Brain microvascular endothelial cell (primary cell): ENCODE measurements at regions not wholly inside any gene's neighbourhood (a gene's known extent, or its start where the extent isn't known, plus 50 kb on each side); places are given as distances from the start of the nearest gene placed in this dataset.
"Not testable (repeated sequence)": the region's sequence is repeated elsewhere in the genome, so short reads cannot be mapped to it uniquely, and the experiment has no call there.

Source experiments
- DNase-seq: peaks from one replicate; pipeline ENCODE4 v3.0.0-alpha.2; 2020
- H3K27ac ChIP-seq: fragments of 250-450 bp; sonication (Bioruptor Pico); 2 replicates; pipeline ENCODE4 v1.5.1; 2020; ENCODE audit warnings: mild to moderate bottlenecking, moderate library complexity
- H3K27me3 ChIP-seq: fragments of 250-450 bp; sonication (Bioruptor Pico); replicated peaks from 2 replicates; pipeline ENCODE4 v1.5.1; 2020; ENCODE audit warnings: mild to moderate bottlenecking
- H3K36me3 ChIP-seq: fragments of 250-450 bp; sonication (Bioruptor Pico); replicated peaks from 2 replicates; pipeline ENCODE4 v1.5.1; 2020; ENCODE audit warnings: mild to moderate bottlenecking
- H3K4me3 ChIP-seq: 2 replicates; pipeline ENCODE4 v1.5.1; 2011; ENCODE audit warnings: low read depth, mild to moderate bottlenecking, control low read depth, low read length, moderate library complexity
- CTCF ChIP-seq: IDR thresholded peaks from 2 replicates; pipeline ENCODE4 v1.5.1; 2011; ENCODE audit warnings: low read depth, mild to moderate bottlenecking, moderate library complexity, low read length, control low read depth, inconsistent platforms; ENCODE audit errors: missing control alignments
- in situ Hi-C: cut with HindIII; loops from 2 replicates; pipeline ENCODE4 v1.10.0; 2017; ENCODE audit warnings: low sequenced_read_pairs, low pct_ligation_motif_present

GRCh38 chr18:78497641-78498040 is 482.0 kb upstream of the SALL3 start:
- TF ChIP-seq CTCF, result no peak
- Histone ChIP-seq H3K4me3 (no peak overlapping the region), H3K27me3 (no peaks in the 10 kb centered on the region), H3K27ac (no peak overlapping the region), H3K36me3 (no peaks in the 10 kb centered on the region)
- DNase-seq, result no peak
- in situ Hi-C loops, result no loop called here

- no peak overlapping the region for H3K27ac ChIP-seq
- DNase-seq, result no peak
- no peaks in the 10 kb centered on the region for H3K27me3 ChIP-seq
- no peak for TF ChIP-seq CTCF
- no peaks in the 10 kb centered on the region for H3K36me3 ChIP-seq
- no peak overlapping the region for H3K4me3 ChIP-seq
- in situ Hi-C loops, result no loop called here
Observed at GRCh38 chr18:78499586-78499985, 480.0 kb upstream of the SALL3 start.

GRCh38 chr18:78501251-78501650 is 478.4 kb upstream of the SALL3 start:
- no peak overlapping the region for H3K4me3 ChIP-seq
- no peak overlapping the region for H3K27ac ChIP-seq
- H3K27me3 ChIP-seq, result no peaks in the 10 kb centered on the region
- TF ChIP-seq CTCF, result no peak
- H3K36me3 ChIP-seq, result no peaks in the 10 kb centered on the region
- no peak for DNase-seq
- in situ Hi-C loops, result no loop called here

GRCh38 chr18:78503129-78503528 is 476.5 kb upstream of the SALL3 start:
- in situ Hi-C loops, result no loop called here
- Histone ChIP-seq H3K27me3 (no peaks in the 10 kb centered on the region), H3K27ac (no peak overlapping the region), H3K4me3 (no peak overlapping the region), H3K36me3 (no peaks in the 10 kb centered on the region)
- no peak for DNase-seq
- no peak for TF ChIP-seq CTCF

- DNase-seq, result no peak
- TF ChIP-seq CTCF, result no peak
- H3K27me3 ChIP-seq, result no peaks in the 10 kb centered on the region
- H3K27ac ChIP-seq, result no peak overlapping the region
- no peak overlapping the region for H3K4me3 ChIP-seq
- no peaks in the 10 kb centered on the region for H3K36me3 ChIP-seq
- in situ Hi-C loops, result no loop called here
Observed at GRCh38 chr18:78505851-78506461, 473.7 kb upstream of the SALL3 start.

- in situ Hi-C loops, result no loop called here
- no peak overlapping the region for H3K27ac ChIP-seq
- no peak for DNase-seq
- no peak for TF ChIP-seq CTCF
- no peaks in the 10 kb centered on the region for H3K27me3 ChIP-seq
- H3K4me3 ChIP-seq, result no peak overlapping the region
- H3K36me3 ChIP-seq, result no peaks in the 10 kb centered on the region
Observed at GRCh38 chr18:78507217-78507616, 472.4 kb upstream of the SALL3 start.

- DNase-seq, H3K4me3 ChIP-seq, H3K27ac ChIP-seq, in situ Hi-C loops, H3K27me3 ChIP-seq, H3K36me3 ChIP-seq: not testable (repeated sequence)
Observed at GRCh38 chr18:78508228-78508824, 471.3 kb upstream of the SALL3 start.
